HG02678 (cell line): ENCODE measurements at regions not wholly inside any gene's neighbourhood (a gene's known extent, or its start where the extent isn't known, plus 50 kb on each side); places are given as distances from the start of the nearest gene placed in this dataset.

Source experiments
- ATAC-seq: cut with Tn5 transposase; IDR thresholded peaks from one replicate; pipeline ENCODE4 v1.9.1; 2021; ENCODE audit warnings: mild to moderate bottlenecking, moderate library complexity; ENCODE audit not compliant: unreplicated experiment

DNA sequence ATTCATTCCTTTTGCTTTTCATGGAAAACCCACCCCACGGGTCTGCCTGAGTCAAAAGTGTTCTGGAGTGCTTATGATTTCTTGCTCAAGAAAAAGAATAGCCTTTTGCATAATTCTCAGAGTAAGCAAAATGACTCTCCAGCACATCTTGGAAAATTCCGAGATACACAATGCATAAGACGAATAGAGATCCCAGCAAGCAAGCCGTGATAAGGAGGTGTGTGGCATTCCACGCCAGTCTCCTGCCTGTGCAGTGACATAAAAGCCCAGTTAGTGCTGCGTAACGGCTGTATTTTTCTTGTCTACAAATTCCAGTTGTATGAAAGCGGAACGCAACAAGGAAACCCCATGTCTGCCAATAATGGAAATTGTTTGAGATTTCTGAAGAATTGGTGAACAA is 237.9 kb upstream of the GATB start:
- no peak for ATAC-seq

- ATAC-seq = no peak
Measured at GRCh38 chr4:151997461-151997860, 236.7 kb upstream of the GATB start.

DNA sequence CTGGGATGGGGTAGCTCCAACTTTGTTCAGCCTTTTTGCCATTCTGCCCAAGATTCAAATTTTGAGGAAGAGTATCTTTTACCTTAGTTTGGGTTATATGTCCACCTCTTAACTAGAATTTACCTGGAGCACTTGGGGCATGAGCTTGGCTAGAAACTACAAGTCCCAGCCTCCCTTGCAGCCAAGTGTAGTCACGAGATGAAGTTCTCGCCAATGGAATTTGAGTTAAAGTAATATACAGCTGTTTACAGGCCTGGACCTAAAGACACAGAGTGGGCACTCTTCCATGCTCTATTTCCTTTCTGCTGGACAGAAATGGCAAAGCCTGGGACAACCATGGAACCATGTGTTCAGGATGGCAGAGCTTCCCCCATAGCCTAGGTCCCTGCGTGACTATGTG is 233.6 kb upstream of the GATB start:
- no peak for ATAC-seq

DNA sequence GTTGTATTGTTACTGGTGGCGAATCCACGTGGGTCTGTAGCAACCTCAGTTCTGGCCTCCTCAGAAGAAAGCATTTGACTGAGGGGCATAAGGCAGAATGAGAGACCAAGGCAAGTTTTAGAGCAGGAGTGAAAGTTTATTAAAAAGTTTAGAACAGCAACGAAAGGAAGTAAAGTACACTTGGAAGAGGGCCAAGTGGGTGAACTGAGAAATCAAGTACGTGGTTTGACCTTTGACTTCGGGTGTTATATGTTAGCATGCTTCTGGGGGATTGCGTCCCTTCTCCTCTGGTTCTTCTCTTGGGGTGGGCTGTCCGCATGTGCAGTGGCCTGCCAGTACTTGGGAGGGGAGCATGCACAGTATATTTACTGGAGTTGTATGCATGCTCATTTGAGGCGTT is 232.7 kb upstream of the GATB start:
- ATAC-seq = no peak

GRCh38 chr4:151992332-151993154 is 231.7 kb upstream of the GATB start:
- no peak for ATAC-seq

GRCh38 chr4:151991884-151992167 is 231.0 kb upstream of the GATB start:
- ATAC-seq = no peak

DNA sequence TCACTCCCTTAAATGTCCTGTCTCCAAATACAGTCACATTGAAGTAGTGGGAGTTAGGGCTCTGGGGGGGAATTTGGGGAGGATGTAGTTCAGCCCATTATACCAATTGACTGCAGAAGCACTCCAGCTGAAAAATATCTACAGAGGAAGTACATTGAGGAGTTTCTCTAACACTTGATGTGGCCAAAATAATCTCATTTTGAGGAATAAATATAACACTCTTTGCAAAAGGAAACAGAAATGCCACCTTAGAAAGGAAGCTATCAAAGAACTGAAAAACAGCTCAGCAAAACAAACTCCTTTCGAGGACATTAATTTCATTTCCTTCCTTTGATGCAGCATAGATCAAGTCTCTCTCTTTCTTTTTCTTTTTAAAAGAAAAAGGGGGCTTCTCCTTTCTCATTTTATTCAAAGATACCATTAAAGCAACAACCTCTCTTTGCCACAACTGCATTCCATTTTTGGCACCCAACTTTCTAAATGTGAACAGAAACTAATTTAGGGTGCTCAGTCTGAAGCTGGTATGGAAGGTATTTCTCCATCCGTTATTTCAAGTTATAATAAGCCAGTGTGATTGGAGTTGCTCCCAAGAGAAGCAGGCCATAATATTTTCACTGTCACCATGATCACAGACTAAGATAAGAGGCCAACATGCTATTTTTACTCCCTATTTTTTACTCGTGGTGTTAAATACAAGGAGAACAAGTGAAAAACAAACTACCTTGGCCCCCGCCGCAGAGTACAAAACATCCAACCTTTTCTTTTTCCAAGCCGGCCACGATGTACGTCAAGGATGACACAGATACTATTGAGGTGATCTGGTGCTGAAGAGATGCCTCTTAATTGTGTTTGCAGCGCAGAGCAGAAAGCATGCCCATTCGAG is 230.4 kb upstream of the GATB start:
- ATAC-seq = no peak

GRCh38 chr4:151990201-151990600 is 229.4 kb upstream of the GATB start:
- ATAC-seq = no peak

GRCh38 chr4:151988591-151988990 is 227.8 kb upstream of the GATB start:
- no peak for ATAC-seq

GRCh38 chr4:151987606-151988005 is 226.8 kb upstream of the GATB start:
- no peak for ATAC-seq

GRCh38 chr4:151983854-151984253 is 223.0 kb upstream of the GATB start:
- ATAC-seq = no peak

GRCh38 chr4:151979819-151980218 is 219.0 kb upstream of the GATB start:
- no peak for ATAC-seq

- ATAC-seq = no peak
Measured at GRCh38 chr4:151968643-151969042, 207.8 kb upstream of the GATB start.

DNA sequence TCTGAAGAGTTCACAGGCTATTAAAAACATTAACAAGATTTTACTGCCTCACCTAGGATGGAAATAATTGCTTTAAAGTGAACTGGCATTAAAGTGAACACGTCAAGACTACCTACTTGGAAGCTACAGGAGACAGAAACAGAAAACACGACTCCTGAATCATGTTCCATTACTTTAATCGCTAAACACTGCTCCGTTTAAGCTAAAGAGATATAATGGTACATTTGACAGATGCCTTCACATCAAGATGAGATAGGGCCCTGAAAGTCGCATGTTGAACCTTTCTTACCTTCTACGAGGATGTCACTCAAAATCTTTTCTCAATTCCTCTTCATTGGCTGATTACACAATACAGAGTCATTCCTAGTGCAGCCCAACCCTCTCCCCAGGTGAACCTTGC is 206.3 kb upstream of the GATB start:
- no peak for ATAC-seq

DNA sequence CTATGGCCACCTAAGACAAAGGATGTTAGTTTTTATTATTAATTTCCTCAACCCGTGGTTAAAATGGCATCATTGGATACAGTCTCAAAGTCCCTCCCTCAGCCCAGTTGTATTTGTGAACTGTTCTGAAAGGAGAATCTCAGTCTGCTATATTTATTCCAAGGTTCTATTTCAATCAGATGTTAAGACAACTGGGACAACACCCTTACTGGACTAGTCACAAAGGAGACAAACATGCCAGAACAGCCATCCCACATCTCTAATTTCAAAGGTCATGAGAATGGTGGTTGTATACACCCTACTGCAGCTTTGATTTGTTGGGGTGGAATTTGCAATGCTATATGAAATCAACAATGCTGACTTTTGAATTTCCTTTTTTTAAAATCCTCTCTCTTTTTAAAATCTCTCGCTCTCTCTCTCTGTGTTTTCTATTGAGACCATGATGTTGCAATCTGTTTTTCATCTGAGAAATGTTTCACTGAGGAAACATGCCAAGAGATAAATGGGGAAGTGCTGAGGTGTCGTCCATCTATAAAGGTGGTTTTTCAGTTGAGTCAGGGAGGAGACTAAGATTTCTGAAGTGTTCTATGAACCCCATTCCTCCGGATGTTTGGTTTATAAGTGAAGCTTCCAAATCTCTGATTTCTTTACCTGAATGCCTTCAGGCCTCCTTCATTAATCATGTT is 201.5 kb upstream of the GATB start:
- ATAC-seq = no peak

DNA sequence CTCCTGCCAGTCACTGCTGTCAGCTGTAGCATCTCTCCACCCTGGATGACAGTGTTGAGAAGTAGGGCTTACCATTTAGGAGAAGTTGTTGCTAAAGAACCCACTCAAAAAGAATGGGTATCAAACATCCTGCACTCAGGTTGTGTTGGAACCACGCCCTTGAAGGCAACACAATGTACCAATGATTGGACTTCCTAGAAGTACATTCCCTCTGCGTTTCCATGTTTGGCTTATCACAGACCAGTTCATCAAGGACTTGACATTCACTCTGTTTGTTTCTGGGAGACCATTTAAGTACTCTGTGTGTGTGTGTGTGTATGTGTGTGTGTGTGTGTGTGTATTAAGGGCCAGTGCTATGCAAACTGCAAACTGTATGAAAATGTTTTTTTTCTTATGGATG is 200.6 kb upstream of the GATB start:
- ATAC-seq = no peak

DNA sequence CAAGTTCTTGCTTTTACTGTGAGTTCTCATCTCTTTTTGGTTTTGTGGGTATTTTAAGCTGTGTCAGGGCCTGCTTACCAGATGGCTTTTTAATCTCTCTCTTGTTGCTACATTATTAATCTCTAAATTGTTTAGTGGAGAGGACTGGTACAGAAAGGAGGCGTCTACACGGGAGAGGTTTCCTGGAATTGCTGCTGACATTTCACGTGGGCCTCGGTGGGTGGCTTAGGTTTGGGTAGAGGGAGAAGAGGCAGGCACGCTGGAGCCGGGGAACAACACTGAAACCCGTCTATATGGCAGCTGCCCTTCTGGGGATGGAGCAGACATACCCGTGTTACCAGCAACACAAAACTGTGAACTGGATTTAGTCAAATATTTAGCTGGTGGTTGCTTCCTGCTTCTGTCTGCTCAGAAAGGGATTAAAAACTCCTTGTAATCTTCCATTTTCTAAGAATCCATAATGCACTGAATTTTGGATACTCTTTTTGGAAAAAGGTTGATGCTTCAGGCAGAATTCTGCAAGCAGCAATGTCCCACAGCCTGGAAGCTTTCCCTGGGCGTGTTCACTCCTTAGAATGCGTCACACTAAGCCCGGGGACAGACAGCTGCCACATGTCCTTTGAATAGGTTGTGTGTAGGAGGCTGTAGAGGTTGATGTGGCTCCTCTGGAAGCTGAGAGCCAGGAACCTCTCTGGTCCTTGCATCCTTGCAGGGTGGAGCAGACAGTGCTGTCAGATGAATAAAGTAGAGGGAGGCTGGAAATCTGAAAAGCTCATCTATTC is 199.8 kb upstream of the GATB start:
- ATAC-seq = no peak

- ATAC-seq = no peak
Measured at GRCh38 chr4:151957153-151957552, 196.3 kb upstream of the GATB start.

- no peak for ATAC-seq
Measured at GRCh38 chr4:151955721-151956380, 195.0 kb upstream of the GATB start.

DNA sequence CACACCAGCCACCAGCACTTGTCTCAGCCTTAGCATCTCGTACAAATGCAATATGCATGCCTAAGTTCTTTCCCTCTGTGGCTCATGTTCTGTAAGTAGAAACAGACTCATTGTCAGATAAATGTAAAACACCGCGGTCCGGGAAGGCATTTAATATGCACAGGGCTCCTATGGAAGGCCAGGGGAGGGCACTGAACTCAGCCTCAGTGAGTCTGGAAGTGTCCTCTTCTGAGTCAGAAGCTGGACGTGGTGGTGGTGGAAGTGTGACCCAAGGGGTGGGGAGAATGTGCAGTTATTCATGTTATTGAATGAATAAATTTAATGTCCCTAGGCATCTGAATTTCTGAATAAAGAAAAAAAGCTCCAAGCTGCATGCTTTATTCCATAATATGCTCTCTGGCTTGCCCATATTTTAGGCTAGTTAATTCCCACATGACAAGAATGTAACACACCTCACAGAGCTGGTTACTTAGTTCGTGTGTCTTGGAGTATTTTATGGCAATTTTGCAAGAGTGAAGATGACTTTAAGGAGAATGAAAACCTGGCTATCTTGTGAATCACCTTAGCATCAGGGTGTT is 193.1 kb upstream of the GATB start:
- ATAC-seq = no peak
